OCI-LY7 (cell line): ENCODE measurements at regions not wholly inside any gene's neighbourhood (a gene's known extent, or its start where the extent isn't known, plus 50 kb on each side); places are given as distances from the start of the nearest gene placed in this dataset.

Experiments used
- CTCF ChIP-seq: fragments of 200-600 bp; sonication (generic); conservative IDR thresholded peaks from 2 replicates; pipeline ENCODE4 v1.5.1; 2014; ENCODE audit warnings: mild to moderate bottlenecking, antibody characterized with exemption, low read length, moderate library complexity, mixed read lengths
- EZH2phosphoT487 ChIP-seq: fragments of 200-600 bp; sonication (generic); IDR thresholded peaks from 2 replicates; pipeline ENCODE4 v1.6.1; 2018; ENCODE audit warnings: low read depth, borderline replicate concordance, mild to moderate bottlenecking, mixed run types, antibody characterized with exemption, low read length, moderate library complexity, mixed read lengths

GRCh38 chr20:12014276-12014675 is 96.6 kb downstream of the BTBD3 start:
- TF ChIP-seq CTCF (no peak), EZH2phosphoT487 (no peak)
